ENCODE measurements at regions not wholly inside any gene's neighbourhood (a gene's known extent, or its start where the extent isn't known, plus 50 kb on each side); places are given as distances from the start of the nearest gene placed in this dataset.
"Not testable (repeated sequence)": the region's sequence is repeated elsewhere in the genome, so short reads cannot be mapped to it uniquely, and the experiment has no call there.

DNA sequence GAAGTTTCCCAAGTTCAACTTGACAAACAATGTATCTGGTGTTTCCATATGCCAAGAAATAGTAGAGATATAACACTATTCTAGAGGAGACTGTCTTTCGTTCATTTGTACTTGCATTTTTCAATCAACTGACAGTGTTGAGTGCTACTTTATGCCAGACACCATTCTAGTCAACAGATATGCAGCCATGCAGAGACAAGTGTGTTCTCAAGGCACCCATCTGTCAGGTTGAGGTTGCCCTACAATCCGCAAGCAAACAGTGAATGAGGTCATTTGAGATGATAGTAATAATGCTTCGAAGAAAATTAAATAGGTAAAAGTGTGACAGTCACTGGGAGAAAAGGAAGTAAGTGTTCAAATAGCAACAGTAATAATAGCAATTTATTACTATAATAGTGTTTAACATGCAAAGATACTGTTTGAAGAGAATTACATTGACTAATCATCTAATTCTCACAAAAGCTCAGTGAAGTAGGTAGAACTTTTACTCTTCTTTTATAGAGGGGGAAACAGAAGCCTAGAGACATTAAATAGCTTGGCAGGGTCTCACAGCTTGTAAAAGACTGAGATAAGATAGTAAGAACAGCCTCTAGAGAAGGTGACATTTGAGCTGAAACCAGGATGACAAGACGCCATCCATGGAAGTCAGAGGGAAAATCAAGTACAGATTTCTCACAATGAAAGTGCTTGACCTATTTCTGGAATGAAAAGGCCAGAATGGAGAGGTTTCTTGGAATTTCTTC lies 936.9 kb downstream of the SORCS3 start:
- intact Hi-C loops (cut with DNase I; ENCODE audit: low total_unique reads), result no loop called here
- DNase-seq (ENCODE audit: low spot score in 2 of 2), result no peak
- 86 to 87% methylated on average over 4 of the region's 4 CpGs for WGBS, 2 donors
- H3K4me3 ChIP-seq (ENCODE audit: low read depth, poor library complexity, severe bottlenecking), result no peak overlapping the region
- no peak for TF ChIP-seq POLR2A (IDR thresholded peaks at IDR 0.05)
- TF ChIP-seq, protein P1, sequence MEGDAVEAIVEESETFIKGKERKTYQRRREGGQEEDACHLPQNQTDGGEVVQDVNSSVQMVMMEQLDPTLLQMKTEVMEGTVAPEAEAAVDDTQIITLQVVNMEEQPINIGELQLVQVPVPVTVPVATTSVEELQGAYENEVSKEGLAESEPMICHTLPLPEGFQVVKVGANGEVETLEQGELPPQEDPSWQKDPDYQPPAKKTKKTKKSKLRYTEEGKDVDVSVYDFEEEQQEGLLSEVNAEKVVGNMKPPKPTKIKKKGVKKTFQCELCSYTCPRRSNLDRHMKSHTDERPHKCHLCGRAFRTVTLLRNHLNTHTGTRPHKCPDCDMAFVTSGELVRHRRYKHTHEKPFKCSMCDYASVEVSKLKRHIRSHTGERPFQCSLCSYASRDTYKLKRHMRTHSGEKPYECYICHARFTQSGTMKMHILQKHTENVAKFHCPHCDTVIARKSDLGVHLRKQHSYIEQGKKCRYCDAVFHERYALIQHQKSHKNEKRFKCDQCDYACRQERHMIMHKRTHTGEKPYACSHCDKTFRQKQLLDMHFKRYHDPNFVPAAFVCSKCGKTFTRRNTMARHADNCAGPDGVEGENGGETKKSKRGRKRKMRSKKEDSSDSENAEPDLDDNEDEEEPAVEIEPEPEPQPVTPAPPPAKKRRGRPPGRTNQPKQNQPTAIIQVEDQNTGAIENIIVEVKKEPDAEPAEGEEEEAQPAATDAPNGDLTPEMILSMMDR (IDR thresholded peaks at IDR 0.05), result no peak

DNA sequence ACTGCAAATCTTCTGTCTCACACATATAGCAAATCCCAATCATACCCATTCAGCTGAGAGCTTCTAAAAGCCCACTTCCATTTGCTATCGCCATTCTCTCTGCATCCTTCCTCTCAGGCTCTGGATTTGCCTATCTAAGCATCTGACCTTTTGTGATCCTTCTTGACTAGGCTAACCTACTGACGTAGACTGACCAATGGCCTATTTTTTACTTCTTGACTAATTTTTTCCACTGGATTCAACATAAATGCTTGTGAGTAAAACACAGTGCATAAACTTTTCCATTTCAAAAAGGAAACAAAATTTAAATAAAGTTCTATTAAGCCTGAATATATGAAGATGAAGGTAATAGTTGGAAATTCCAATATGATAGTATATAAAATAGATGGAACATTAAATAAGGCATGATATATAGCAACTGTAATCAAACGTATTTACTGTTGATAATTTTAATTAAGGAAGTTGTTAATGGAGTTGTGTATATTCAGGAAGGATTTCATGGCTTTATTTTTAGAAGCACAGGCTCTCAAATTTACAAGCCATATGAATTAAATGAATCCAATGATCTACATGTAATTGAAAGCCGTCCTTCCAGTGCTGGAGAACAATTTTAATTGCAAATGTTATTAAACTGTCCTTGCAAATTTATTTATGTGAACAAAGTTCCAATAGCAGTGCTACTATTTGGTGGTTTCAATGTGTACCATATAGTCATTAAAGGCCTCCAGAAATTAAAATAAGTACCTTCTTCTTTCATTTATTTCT lies 918.4 kb downstream of the SORCS3 start:
- WGBS, 2 donors, result 72 to 75% methylated on average over 4 of the region's 4 CpGs
- TF ChIP-seq POLR2A (IDR thresholded peaks at IDR 0.05), result no peak
- TF ChIP-seq, protein P1 (IDR thresholded peaks at IDR 0.05), result no peak
- intact Hi-C loops (cut with DNase I; ENCODE audit: low total_unique reads), result no loop called here
- no peak for DNase-seq (ENCODE audit: low spot score in 2 of 2)
- no peak overlapping the region for H3K4me3 ChIP-seq (ENCODE audit: low read depth, poor library complexity, severe bottlenecking)

DNA sequence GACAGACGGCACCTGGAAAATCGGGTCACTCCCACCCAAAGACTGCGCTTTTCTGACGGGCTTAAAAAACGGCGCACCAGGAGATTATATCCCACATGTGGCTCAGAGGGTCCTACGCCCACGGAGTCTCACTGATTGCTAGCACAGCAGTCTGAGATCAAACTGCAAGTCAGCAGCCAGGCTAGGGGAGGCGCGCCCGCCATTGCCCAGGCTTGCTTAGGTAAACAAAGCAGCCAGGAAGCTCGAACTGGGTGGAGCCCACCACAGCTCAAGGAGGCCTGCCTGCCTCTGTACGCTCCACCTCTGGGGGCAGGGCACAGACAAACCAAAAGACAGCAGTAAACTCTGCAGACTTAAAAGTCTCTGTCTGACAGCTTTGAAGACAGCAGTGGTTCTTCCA lies 909.4 kb downstream of the SORCS3 start:
- 59 to 79% methylated on average over 13 of the region's 13 CpGs for WGBS, 2 donors
- H3K4me3 ChIP-seq (ENCODE audit: low read depth, poor library complexity, severe bottlenecking); intact Hi-C loops (cut with DNase I; ENCODE audit: low total_unique reads); DNase-seq (ENCODE audit: low spot score in 2 of 2): not testable (repeated sequence)

DNA sequence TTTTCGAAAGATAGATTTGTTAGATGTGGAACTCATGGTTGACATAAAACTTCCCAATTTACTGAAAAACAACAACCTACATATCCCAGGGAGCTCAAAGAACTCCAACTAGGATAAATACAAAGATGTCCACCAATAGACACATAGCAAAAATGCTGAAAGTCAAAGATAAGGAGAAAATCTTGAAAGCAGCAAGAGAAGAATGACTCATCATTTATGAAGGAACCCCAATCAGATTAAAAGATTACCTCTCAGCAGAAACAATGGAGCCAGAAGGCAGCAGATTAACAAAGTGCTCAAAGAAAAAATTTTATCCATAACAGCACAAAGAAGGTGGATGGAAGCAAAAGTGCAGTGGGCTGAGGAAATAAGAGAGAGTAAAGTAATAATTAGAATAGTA lies 908.6 kb downstream of the SORCS3 start:
- 84 to 97% methylated on average over 1 of the region's 1 CpG for WGBS, 2 donors
- TF ChIP-seq POLR2A (IDR thresholded peaks at IDR 0.05), result no peak
- TF ChIP-seq, protein P1 (IDR thresholded peaks at IDR 0.05), result no peak
- DNase-seq (ENCODE audit: low spot score in 2 of 2), result no peak
- intact Hi-C loops (cut with DNase I; ENCODE audit: low total_unique reads), result no loop called here
- no peak overlapping the region for H3K4me3 ChIP-seq (ENCODE audit: low read depth, poor library complexity, severe bottlenecking)

DNA sequence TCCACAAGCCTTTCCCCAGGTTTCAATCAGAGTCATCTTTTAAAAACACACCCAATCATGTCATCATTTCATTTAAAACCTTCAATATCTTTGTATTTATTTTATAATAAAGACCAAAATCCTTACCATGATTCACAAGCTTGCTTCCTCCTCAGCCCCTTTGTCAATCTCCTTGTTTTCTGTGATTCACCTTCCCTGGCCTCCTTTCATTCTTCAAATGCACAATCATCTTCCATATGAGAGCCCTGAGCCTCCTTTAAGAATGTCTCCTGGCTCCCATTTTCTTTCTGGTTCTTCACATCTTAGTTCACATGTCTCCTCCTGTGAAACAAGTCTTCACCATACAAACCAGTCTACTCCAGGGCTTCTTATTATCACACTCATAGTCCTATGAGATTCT lies 904.0 kb downstream of the SORCS3 start:
- TF ChIP-seq POLR2A (IDR thresholded peaks at IDR 0.05), result no peak
- TF ChIP-seq, protein P1 (IDR thresholded peaks at IDR 0.05), result no peak
- H3K4me3 ChIP-seq (ENCODE audit: low read depth, poor library complexity, severe bottlenecking), result no peak overlapping the region
- DNase-seq (ENCODE audit: low spot score in 2 of 2), result no peak
- intact Hi-C loops (cut with DNase I; ENCODE audit: low total_unique reads), result no loop called here

DNA sequence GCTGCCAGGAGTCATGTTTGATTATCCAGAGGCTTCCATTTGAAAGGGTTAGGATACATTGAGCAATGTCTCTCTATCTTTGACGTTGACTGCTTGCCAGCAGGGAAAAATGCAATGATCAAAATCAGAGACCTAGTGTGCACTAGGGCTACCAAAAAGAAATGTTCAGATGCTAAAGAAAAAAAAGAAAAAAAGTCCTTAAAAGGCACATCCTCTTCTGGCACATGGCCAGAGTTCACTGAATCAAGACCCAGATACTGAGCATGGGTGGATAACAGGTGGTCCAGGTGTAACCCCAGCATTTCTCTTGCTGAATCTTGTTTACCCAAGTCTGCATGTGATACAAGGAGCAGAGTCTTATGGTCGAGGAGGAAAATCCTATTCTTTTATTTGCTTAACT lies 899.3 kb downstream of the SORCS3 start:
- no peak for DNase-seq (ENCODE audit: low spot score in 2 of 2)
- TF ChIP-seq, protein P1 (IDR thresholded peaks at IDR 0.05), result no peak
- TF ChIP-seq POLR2A (IDR thresholded peaks at IDR 0.05), result no peak
- intact Hi-C loops (cut with DNase I; ENCODE audit: low total_unique reads), result no loop called here
- H3K4me3 ChIP-seq (ENCODE audit: low read depth, poor library complexity, severe bottlenecking), result no peak overlapping the region
- WGBS, 2 donors, result 69 to 73% methylated on average over 2 of the region's 2 CpGs

Measured in lower leg skin (tissue), 4 donors.